HEK293T (cell line): ENCODE measurements at regions not wholly inside any gene's neighbourhood (a gene's known extent, or its start where the extent isn't known, plus 50 kb on each side); places are given as distances from the start of the nearest gene placed in this dataset.

Source experiments
- ARNT ChIP-seq: fragments of 450-650 bp; IDR thresholded peaks from 2 replicates; pipeline ENCODE4 v1.6.1; 2017; ENCODE audit warnings: mild to moderate bottlenecking
- ELF4 ChIP-seq: fragments of 450-650 bp; IDR thresholded peaks from 2 replicates; pipeline ENCODE4 v1.6.1; 2017; ENCODE audit warnings: antibody characterized with exemption
- HDGF ChIP-seq: fragments of 450-650 bp; IDR thresholded peaks from 2 replicates; pipeline ENCODE4 v1.6.1; 2017; ENCODE audit warnings: antibody characterized with exemption, borderline replicate concordance
- L3MBTL2 ChIP-seq: fragments of 450-650 bp; conservative IDR thresholded peaks from 2 replicates; pipeline ENCODE4 v1.6.1; 2016; ENCODE audit warnings: mild to moderate bottlenecking
- LEF1 ChIP-seq: fragments of 450-650 bp; IDR thresholded peaks from 2 replicates; pipeline ENCODE4 v1.6.1; 2017; ENCODE audit warnings: mild to moderate bottlenecking, borderline replicate concordance
- NFRKB ChIP-seq: fragments of 450-650 bp; IDR thresholded peaks from 2 replicates; pipeline ENCODE4 v1.6.1; 2016; ENCODE audit warnings: mild to moderate bottlenecking, moderate library complexity
- PKNOX1 ChIP-seq: fragments of 450-650 bp; IDR thresholded peaks from 2 replicates; pipeline ENCODE4 v1.6.1; 2016
- SP1 ChIP-seq: fragments of 450-650 bp; IDR thresholded peaks from 2 replicates; pipeline ENCODE4 v1.6.1; 2017
- SUZ12 ChIP-seq: fragments of 450-650 bp; IDR thresholded peaks from 2 replicates; pipeline ENCODE4 v1.6.1; 2016; ENCODE audit warnings: mild to moderate bottlenecking
- TARDBP ChIP-seq: fragments of 450-650 bp; IDR thresholded peaks from 2 replicates; pipeline ENCODE4 v1.6.1; 2016

- TF ChIP-seq NFRKB (no peak), TARDBP (no peak), PKNOX1 (no peak), HDGF (no peak), SUZ12 (no peak), ELF4 (no peak), ARNT (no peak), SP1 (no peak), LEF1 (no peak), L3MBTL2 (no peak)
These were observed 243.1 kb upstream of the SLC35B3 start for GRCh38 chr6:8678466-8678865.
